K562 (cell line): ENCODE measurements at regions not wholly inside any gene's neighbourhood (a gene's known extent, or its start where the extent isn't known, plus 50 kb on each side); places are given as distances from the start of the nearest gene placed in this dataset.

Experiments
- FOXM1 ChIP-seq, 2 experiments: fragments of 450-650 bp in 1 of 2; sonication (generic) in 1 of 2; formaldehyde crosslinking in 1 of 2; IDR thresholded peaks; 2 replicates each; pipeline versions ENCODE4 v1.6.1 to v1.9.0; 2017 to 2022; ENCODE audit warnings: low read depth in 2 of 2, mild to moderate bottlenecking in 2 of 2, missing genetic modification reagents in 1 of 2, moderate library complexity in 1 of 2
- GABPB1 ChIP-seq: sonication (generic); formaldehyde crosslinking; IDR thresholded peaks from 2 replicates; pipeline ENCODE4 v1.8.0; 2022; ENCODE audit warnings: mild to moderate bottlenecking, missing genetic modification reagents
- HMG20A ChIP-seq: fragments of 450-650 bp; formaldehyde crosslinking; conservative IDR thresholded peaks from 2 replicates; pipeline ENCODE4 v1.4.0; 2020; ENCODE audit warnings: mild to moderate bottlenecking, mixed read lengths
- MAZ ChIP-seq, 2 experiments: fragments of 450-650 bp in 1 of 2; sonication (generic) in 1 of 2; formaldehyde crosslinking; IDR thresholded peaks in 1 of 2; conservative IDR thresholded peaks in 1 of 2; 2 replicates each; pipeline versions ENCODE4 v1.4.0 to v1.5.0; 2020; ENCODE audit warnings: mild to moderate bottlenecking in 1 of 2, missing genetic modification reagents in 1 of 2
- POLR2A ChIP-seq: fragments of 450-650 bp; conservative IDR thresholded peaks from 2 replicates; pipeline ENCODE4 v1.6.1; 2016
- POLR2AphosphoS5 ChIP-seq: IDR thresholded peaks from 2 replicates; pipeline ENCODE4 v1.6.1; 2011; ENCODE audit warnings: mild to moderate bottlenecking, low read depth, low read length, moderate library complexity; ENCODE audit not compliant: control insufficient read depth, insufficient read depth
- PRPF4 ChIP-seq: fragments of 200-400 bp; formaldehyde crosslinking; IDR thresholded peaks from one replicate; pipeline ENCODE4 v1.6.1; 2017; ENCODE audit warnings: low read length, low read depth, mild to moderate bottlenecking; ENCODE audit not compliant: insufficient read depth, poor library complexity, severe bottlenecking
- RFX5 ChIP-seq: IDR thresholded peaks from 2 replicates; pipeline ENCODE4 v1.6.1; 2011; ENCODE audit warnings: low read depth, mild to moderate bottlenecking, improper control_type of control experiment, low read length
- SMAD1 ChIP-seq: fragments of 150-350 bp; IDR thresholded peaks from 2 replicates; pipeline ENCODE4 v1.6.1; 2014; ENCODE audit warnings: low read length, low read depth; ENCODE audit not compliant: partially characterized antibody
- STAT5A ChIP-seq: IDR thresholded peaks from 2 replicates; pipeline ENCODE4 v1.6.1; 2012; ENCODE audit warnings: low read length, inconsistent platforms, borderline replicate concordance
- TEAD2 ChIP-seq: fragments of 450-650 bp; IDR thresholded peaks from 2 replicates; pipeline ENCODE4 v1.6.1; 2016; ENCODE audit warnings: missing genetic modification characterization, control low read depth, missing compliant biosample characterization
- ZNF124 ChIP-seq: sonication (generic); formaldehyde crosslinking; IDR thresholded peaks from 2 replicates; pipeline ENCODE4 v1.8.1; 2022; ENCODE audit warnings: missing genetic modification reagents
- ZNF23 ChIP-seq: fragments of 250-450 bp; sonication (Bioruptor Pico); IDR thresholded peaks from 2 replicates; pipeline ENCODE4 v1.4.0; 2020; ENCODE audit warnings: mild to moderate bottlenecking
- TF ChIP-seq, protein P1 (sequence below): fragments of 450-650 bp; IDR thresholded peaks from 2 replicates; pipeline ENCODE4 v1.6.1; 2018; ENCODE audit not compliant: partially characterized antibody
- TF ChIP-seq, protein P2 (sequence below): fragments of 450-650 bp; IDR thresholded peaks from 2 replicates; pipeline ENCODE4 v1.6.1; 2017; ENCODE audit warnings: antibody characterized with exemption, mild to moderate bottlenecking
- TF ChIP-seq, protein P3 (sequence below): IDR thresholded peaks from 2 replicates; pipeline ENCODE4 v1.6.1; 2011; ENCODE audit not compliant: insufficient read length; ENCODE audit errors: extremely low read depth
- TF ChIP-seq, protein P4 (sequence below): fragments of 200-800 bp; sonication (Bioruptor generic); IDR thresholded peaks from 2 replicates; pipeline ENCODE4 v1.6.1; 2017; ENCODE audit warnings: missing genetic modification characterization, missing compliant biosample characterization

DNA sequence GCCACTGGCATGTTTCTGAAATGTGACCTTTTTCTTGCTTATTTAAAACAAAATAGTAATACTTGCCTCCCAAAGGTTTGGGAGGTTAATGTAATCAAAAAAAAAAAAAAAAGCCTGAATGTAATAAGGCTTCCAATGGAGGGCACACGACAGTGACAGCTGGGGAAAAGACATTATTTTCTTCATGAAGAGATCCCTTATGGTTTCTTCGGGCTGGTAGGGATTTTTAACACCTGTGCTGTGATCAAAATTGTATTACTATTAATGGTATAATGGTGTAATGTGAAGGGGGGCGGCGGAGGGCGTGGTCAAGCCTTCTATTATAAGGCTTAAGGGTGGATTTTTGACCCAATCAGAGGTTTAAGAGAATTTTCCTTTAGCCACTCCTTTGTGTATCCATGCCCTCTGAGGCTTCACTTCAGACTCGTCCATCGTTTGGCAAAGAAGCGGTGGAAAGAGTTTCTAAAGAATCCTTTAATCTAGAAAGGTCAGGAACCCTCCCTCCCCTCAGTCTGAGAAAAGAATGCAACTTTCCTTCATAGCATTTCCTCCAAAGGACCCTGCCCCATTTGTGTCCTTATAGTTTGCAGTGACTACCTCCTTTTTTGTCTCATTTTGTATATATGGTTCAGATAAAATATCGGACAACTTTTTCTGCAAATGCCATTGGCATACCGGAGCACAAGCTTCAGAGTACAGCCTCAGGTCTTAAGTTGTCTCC lies 89.5 kb upstream of the CHD2 start (continued):
- TF ChIP-seq HMG20A (CRISPR knock-in tag) = no peak
- TF ChIP-seq, protein P1, sequence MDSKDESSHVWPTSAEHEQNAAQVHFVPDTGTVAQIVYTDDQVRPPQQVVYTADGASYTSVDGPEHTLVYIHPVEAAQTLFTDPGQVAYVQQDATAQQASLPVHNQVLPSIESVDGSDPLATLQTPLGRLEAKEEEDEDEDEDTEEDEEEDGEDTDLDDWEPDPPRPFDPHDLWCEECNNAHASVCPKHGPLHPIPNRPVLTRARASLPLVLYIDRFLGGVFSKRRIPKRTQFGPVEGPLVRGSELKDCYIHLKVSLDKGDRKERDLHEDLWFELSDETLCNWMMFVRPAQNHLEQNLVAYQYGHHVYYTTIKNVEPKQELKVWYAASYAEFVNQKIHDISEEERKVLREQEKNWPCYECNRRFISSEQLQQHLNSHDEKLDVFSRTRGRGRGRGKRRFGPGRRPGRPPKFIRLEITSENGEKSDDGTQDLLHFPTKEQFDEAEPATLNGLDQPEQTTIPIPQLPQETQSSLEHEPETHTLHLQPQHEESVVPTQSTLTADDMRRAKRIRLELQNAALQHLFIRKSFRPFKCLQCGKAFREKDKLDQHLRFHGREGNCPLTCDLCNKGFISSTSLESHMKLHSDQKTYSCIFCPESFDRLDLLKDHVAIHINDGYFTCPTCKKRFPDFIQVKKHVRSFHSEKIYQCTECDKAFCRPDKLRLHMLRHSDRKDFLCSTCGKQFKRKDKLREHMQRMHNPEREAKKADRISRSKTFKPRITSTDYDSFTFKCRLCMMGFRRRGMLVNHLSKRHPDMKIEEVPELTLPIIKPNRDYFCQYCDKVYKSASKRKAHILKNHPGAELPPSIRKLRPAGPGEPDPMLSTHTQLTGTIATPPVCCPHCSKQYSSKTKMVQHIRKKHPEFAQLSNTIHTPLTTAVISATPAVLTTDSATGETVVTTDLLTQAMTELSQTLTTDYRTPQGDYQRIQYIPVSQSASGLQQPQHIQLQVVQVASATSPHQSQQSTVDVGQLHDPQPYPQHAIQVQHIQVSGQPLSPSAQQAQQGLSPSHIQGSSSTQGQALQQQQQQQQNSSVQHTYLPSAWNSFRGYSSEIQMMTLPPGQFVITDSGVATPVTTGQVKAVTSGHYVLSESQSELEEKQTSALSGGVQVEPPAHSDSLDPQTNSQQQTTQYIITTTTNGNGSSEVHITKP = peak; percentile 85
- TF ChIP-seq STAT5A = no peak
- TF ChIP-seq, protein P2, sequence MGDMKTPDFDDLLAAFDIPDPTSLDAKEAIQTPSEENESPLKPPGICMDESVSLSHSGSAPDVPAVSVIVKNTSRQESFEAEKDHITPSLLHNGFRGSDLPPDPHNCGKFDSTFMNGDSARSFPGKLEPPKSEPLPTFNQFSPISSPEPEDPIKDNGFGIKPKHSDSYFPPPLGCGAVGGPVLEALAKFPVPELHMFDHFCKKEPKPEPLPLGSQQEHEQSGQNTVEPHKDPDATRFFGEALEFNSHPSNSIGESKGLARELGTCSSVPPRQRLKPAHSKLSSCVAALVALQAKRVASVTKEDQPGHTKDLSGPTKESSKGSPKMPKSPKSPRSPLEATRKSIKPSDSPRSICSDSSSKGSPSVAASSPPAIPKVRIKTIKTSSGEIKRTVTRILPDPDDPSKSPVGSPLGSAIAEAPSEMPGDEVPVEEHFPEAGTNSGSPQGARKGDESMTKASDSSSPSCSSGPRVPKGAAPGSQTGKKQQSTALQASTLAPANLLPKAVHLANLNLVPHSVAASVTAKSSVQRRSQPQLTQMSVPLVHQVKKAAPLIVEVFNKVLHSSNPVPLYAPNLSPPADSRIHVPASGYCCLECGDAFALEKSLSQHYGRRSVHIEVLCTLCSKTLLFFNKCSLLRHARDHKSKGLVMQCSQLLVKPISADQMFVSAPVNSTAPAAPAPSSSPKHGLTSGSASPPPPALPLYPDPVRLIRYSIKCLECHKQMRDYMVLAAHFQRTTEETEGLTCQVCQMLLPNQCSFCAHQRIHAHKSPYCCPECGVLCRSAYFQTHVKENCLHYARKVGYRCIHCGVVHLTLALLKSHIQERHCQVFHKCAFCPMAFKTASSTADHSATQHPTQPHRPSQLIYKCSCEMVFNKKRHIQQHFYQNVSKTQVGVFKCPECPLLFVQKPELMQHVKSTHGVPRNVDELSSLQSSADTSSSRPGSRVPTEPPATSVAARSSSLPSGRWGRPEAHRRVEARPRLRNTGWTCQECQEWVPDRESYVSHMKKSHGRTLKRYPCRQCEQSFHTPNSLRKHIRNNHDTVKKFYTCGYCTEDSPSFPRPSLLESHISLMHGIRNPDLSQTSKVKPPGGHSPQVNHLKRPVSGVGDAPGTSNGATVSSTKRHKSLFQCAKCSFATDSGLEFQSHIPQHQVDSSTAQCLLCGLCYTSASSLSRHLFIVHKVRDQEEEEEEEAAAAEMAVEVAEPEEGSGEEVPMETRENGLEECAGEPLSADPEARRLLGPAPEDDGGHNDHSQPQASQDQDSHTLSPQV = 0 out of 2 replicates have a peak, but pooled peaks have one; percentile 11
- no peak for TF ChIP-seq FOXM1 (IDR thresholded peaks at IDR 0.05; ENCODE audit: low read depth)
- TF ChIP-seq FOXM1 (CRISPR knock-in tag; IDR thresholded peaks at IDR 0.05; ENCODE audit: low read depth) = no peak
- TF ChIP-seq TEAD2 (tag) = no peak
- TF ChIP-seq ZNF124 (CRISPR knock-in tag) = no peak
- TF ChIP-seq POLR2AphosphoS5 = peak; percentile 72; the same call in 1 of the 2 replicates
- TF ChIP-seq SMAD1 = peak; percentile 86
- TF ChIP-seq, protein P3, sequence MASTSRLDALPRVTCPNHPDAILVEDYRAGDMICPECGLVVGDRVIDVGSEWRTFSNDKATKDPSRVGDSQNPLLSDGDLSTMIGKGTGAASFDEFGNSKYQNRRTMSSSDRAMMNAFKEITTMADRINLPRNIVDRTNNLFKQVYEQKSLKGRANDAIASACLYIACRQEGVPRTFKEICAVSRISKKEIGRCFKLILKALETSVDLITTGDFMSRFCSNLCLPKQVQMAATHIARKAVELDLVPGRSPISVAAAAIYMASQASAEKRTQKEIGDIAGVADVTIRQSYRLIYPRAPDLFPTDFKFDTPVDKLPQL = peak; percentile 33
- TF ChIP-seq ZNF23 = no peak
- no peak for TF ChIP-seq PRPF4
- 0 out of 4 replicates have a peak, but pooled peaks of 1 of the 2 experiments have one; percentile 13 for TF ChIP-seq MAZ (CRISPR knock-in tag; conservative IDR thresholded peaks at IDR 0.05 in 1 of 2, IDR thresholded peaks at IDR 0.05 in 1 of 2)
- peak; percentile 88 for TF ChIP-seq POLR2A
- TF ChIP-seq, protein P4, sequence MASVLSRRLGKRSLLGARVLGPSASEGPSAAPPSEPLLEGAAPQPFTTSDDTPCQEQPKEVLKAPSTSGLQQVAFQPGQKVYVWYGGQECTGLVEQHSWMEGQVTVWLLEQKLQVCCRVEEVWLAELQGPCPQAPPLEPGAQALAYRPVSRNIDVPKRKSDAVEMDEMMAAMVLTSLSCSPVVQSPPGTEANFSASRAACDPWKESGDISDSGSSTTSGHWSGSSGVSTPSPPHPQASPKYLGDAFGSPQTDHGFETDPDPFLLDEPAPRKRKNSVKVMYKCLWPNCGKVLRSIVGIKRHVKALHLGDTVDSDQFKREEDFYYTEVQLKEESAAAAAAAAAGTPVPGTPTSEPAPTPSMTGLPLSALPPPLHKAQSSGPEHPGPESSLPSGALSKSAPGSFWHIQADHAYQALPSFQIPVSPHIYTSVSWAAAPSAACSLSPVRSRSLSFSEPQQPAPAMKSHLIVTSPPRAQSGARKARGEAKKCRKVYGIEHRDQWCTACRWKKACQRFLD (CRISPR knock-in tag) = 0 out of 2 replicates have a peak, but pooled peaks have one; percentile 13
- no peak for TF ChIP-seq RFX5
- 0 out of 2 replicates have a peak, but pooled peaks have one; percentile 22 for TF ChIP-seq GABPB1 (CRISPR knock-in tag)
